OCI-LY7 (cell line): ENCODE measurements at regions not wholly inside any gene's neighbourhood (a gene's known extent, or its start where the extent isn't known, plus 50 kb on each side); places are given as distances from the start of the nearest gene placed in this dataset.
"Not testable (repeated sequence)": the region's sequence is repeated elsewhere in the genome, so short reads cannot be mapped to it uniquely, and the experiment has no call there.

ENCODE experiments used
- EZH2phosphoT487 ChIP-seq: fragments of 200-600 bp; sonication (generic); IDR thresholded peaks from 2 replicates; pipeline ENCODE4 v1.6.1; 2018; ENCODE audit warnings: low read depth, borderline replicate concordance, mild to moderate bottlenecking, mixed run types, antibody characterized with exemption, low read length, moderate library complexity, mixed read lengths
- TF ChIP-seq, protein P1 (sequence below): fragments of 200-600 bp; sonication (generic); conservative IDR thresholded peaks from 2 replicates; pipeline ENCODE4 v1.5.1; 2014; ENCODE audit warnings: mild to moderate bottlenecking, antibody characterized with exemption, low read length, moderate library complexity, mixed read lengths

DNA sequence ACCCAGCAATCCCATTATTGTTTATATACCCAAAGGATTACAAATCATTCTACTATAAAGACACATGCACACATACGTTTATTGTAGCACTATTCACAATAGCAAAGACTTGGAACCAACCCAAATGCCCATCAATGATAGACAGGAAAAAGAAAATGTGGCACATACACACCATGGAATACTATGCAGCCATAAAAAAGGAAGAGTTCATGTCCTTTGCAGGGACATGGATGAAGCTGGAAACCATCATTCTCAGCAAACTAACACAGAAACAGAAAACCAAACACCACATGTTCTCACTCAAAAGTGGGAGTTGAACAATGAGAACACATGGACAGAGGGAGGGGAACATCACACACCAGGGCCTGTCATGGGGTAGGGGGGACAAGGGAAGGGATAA lies 91.3 kb upstream of the PCED1B start:
- TF ChIP-seq, protein P1, sequence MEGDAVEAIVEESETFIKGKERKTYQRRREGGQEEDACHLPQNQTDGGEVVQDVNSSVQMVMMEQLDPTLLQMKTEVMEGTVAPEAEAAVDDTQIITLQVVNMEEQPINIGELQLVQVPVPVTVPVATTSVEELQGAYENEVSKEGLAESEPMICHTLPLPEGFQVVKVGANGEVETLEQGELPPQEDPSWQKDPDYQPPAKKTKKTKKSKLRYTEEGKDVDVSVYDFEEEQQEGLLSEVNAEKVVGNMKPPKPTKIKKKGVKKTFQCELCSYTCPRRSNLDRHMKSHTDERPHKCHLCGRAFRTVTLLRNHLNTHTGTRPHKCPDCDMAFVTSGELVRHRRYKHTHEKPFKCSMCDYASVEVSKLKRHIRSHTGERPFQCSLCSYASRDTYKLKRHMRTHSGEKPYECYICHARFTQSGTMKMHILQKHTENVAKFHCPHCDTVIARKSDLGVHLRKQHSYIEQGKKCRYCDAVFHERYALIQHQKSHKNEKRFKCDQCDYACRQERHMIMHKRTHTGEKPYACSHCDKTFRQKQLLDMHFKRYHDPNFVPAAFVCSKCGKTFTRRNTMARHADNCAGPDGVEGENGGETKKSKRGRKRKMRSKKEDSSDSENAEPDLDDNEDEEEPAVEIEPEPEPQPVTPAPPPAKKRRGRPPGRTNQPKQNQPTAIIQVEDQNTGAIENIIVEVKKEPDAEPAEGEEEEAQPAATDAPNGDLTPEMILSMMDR: not testable (repeated sequence)
- not testable (repeated sequence) for TF ChIP-seq EZH2phosphoT487
